ENCODE measurements at regions not wholly inside any gene's neighbourhood (a gene's known extent, or its start where the extent isn't known, plus 50 kb on each side); places are given as distances from the start of the nearest gene placed in this dataset.
"Not testable (repeated sequence)": the region's sequence is repeated elsewhere in the genome, so short reads cannot be mapped to it uniquely, and the experiment has no call there.

GRCh38 chr3:104245981-104246380 is 1120.7 kb upstream of the ALCAM start:
- DNase-seq (ENCODE audit: low read depth in 2 of 2) = no peak

GRCh38 chr3:104257486-104257885 is 1109.2 kb upstream of the ALCAM start:
- DNase-seq (ENCODE audit: low read depth in 2 of 2) = no peak

GRCh38 chr3:104263477-104263876 is 1103.2 kb upstream of the ALCAM start:
- DNase-seq (ENCODE audit: low read depth in 2 of 2) = no peak

GRCh38 chr3:104266219-104266618 is 1100.5 kb upstream of the ALCAM start:
- DNase-seq (ENCODE audit: low read depth in 2 of 2) = not testable (repeated sequence)

GRCh38 chr3:104269771-104270170 is 1096.9 kb upstream of the ALCAM start:
- no peak for DNase-seq (ENCODE audit: low read depth in 2 of 2)

GRCh38 chr3:104273046-104273649 is 1093.6 kb upstream of the ALCAM start:
- DNase-seq (ENCODE audit: low read depth in 2 of 2) = no peak

GRCh38 chr3:104275199-104275598 is 1091.5 kb upstream of the ALCAM start:
- DNase-seq (ENCODE audit: low read depth in 2 of 2) = no peak

- no peak for DNase-seq (ENCODE audit: low read depth in 2 of 2)
These were observed 1087.1 kb upstream of the ALCAM start for GRCh38 chr3:104279617-104280016.

GRCh38 chr3:104281713-104282112 is 1085.0 kb upstream of the ALCAM start:
- no peak for DNase-seq (ENCODE audit: low read depth in 2 of 2)

GRCh38 chr3:104286645-104287044 is 1080.1 kb upstream of the ALCAM start:
- no peak for DNase-seq (ENCODE audit: low read depth in 2 of 2)

GRCh38 chr3:104291437-104291851 is 1075.3 kb upstream of the ALCAM start:
- DNase-seq (ENCODE audit: low read depth in 2 of 2) = no peak

- no peak for DNase-seq (ENCODE audit: low read depth in 2 of 2)
These were observed 1074.8 kb upstream of the ALCAM start for GRCh38 chr3:104291878-104292277.

GRCh38 chr3:104297617-104298016 is 1069.1 kb upstream of the ALCAM start:
- no peak for DNase-seq (ENCODE audit: low read depth in 2 of 2)

- no peak for DNase-seq (ENCODE audit: low read depth in 2 of 2)
These were observed 1068.0 kb upstream of the ALCAM start for GRCh38 chr3:104298662-104299061.

- no peak for DNase-seq (ENCODE audit: low read depth in 2 of 2)
These were observed 1050.6 kb upstream of the ALCAM start for GRCh38 chr3:104316118-104316517.

GRCh38 chr3:104323226-104323625 is 1043.5 kb upstream of the ALCAM start:
- DNase-seq (ENCODE audit: low read depth in 2 of 2) = no peak

GRCh38 chr3:104347291-104347690 is 1019.4 kb upstream of the ALCAM start:
- DNase-seq (ENCODE audit: low read depth in 2 of 2) = no peak

- DNase-seq (ENCODE audit: low read depth in 2 of 2) = no peak
These were observed 1016.9 kb upstream of the ALCAM start for GRCh38 chr3:104349836-104350235.

GRCh38 chr3:104353951-104354350 is 1012.8 kb upstream of the ALCAM start:
- no peak for DNase-seq (ENCODE audit: low read depth in 2 of 2)

- DNase-seq (ENCODE audit: low read depth in 2 of 2) = no peak
These were observed 1007.2 kb upstream of the ALCAM start for GRCh38 chr3:104359546-104359945.

- DNase-seq (ENCODE audit: low read depth in 2 of 2) = no peak
These were observed 1006.7 kb upstream of the ALCAM start for GRCh38 chr3:104360038-104360437.

GRCh38 chr3:104361748-104362147 is 1005.0 kb upstream of the ALCAM start:
- DNase-seq (ENCODE audit: low read depth in 2 of 2) = not testable (repeated sequence)

GRCh38 chr3:104362319-104362718 is 1004.4 kb upstream of the ALCAM start:
- DNase-seq (ENCODE audit: low read depth in 2 of 2) = no peak

- DNase-seq (ENCODE audit: low read depth in 2 of 2) = no peak
These were observed 999.7 kb upstream of the ALCAM start for GRCh38 chr3:104367000-104367399.

All from activated CD4-positive, alpha-beta T cell treated with anti-CD3 and anti-CD28 coated beads for 24 hours (primary cell).